PC-3 (cell line): ENCODE measurements at regions not wholly inside any gene's neighbourhood (a gene's known extent, or its start where the extent isn't known, plus 50 kb on each side); places are given as distances from the start of the nearest gene placed in this dataset.

Source experiments
- ATAC-seq: fragments of 200-7000 bp; cut with Tn5 transposase; 2 replicates; pipeline ENCODE4 v1.9.1; 2020; ENCODE audit warnings: mild to moderate bottlenecking, moderate library complexity
- BruUV-seq: library from RNA; stranded (reverse); fragments of 400-500 nt; replicated peaks from 2 replicates; lab custom pipeline; 2021; lab: Mats Ljungman, UMichigan
- CTCF ChIA-PET: fragments of 300-600 bp; sonication (Branson Sonifier 250); formaldehyde crosslinking; loops from one replicate; lab custom pipeline; 2022; ENCODE audit warnings: antibody characterized with exemption; lab: Charles Lee
- POLR2A ChIA-PET: fragments of 300-600 bp; sonication (Branson Sonifier 250); formaldehyde crosslinking; loops from one replicate; lab custom pipeline; 2022; ENCODE audit warnings: antibody characterized with exemption; ENCODE audit not compliant: unreplicated experiment; lab: Charles Lee
- DNase-seq: peaks from one replicate; pipeline ENCODE4 v3.0.0-alpha.2; 2015
- H2AFZ ChIP-seq: fragments of 300-600 bp; sonication (generic); 2 replicates; pipeline ENCODE4 v1.6.0; 2016; ENCODE audit warnings: antibody characterized with exemption, low read length
- H3F3A ChIP-seq: fragments of 300-600 bp; sonication (generic); one replicate; pipeline ENCODE4 v1.6.0; 2017; ENCODE audit warnings: antibody characterized with exemption, low read length, control low read depth, mild to moderate bottlenecking; ENCODE audit not compliant: unreplicated experiment
- H3K27ac ChIP-seq: fragments of 300-600 bp; sonication (generic); 2 replicates; pipeline ENCODE4 v1.5.1; 2016; ENCODE audit warnings: mild to moderate bottlenecking, low read length
- H3K27me3 ChIP-seq: fragments of 300-600 bp; sonication (generic); 2 replicates; pipeline ENCODE4 v1.6.1; 2016; ENCODE audit warnings: low read length, mixed read lengths
- H3K36me3 ChIP-seq: fragments of 300-600 bp; sonication (generic); 2 replicates; pipeline ENCODE4 v1.6.1; 2016; ENCODE audit warnings: low read depth, mixed run types, low read length, mixed read lengths
- H3K4me1 ChIP-seq: fragments of 300-600 bp; sonication (generic); 2 replicates; pipeline ENCODE4 v1.5.1; 2016; ENCODE audit warnings: low read length; ENCODE audit not compliant: insufficient read depth
- H3K4me2 ChIP-seq: fragments of 300-600 bp; sonication (generic); 2 replicates; pipeline ENCODE4 v1.6.0; 2016; ENCODE audit warnings: low read length
- H3K4me3 ChIP-seq: fragments of 300-600 bp; sonication (generic); 2 replicates; pipeline ENCODE4 v1.5.1; 2016; ENCODE audit warnings: mild to moderate bottlenecking, low read length, mixed read lengths
- H3K79me2 ChIP-seq: fragments of 300-600 bp; sonication (generic); 2 replicates; pipeline ENCODE4 v1.6.1; 2017; ENCODE audit warnings: low read length, mixed read lengths
- H3K9ac ChIP-seq: fragments of 300-600 bp; sonication (generic); 2 replicates; pipeline ENCODE4 v1.6.0; 2016; ENCODE audit warnings: mild to moderate bottlenecking, low read length
- H3K9me2 ChIP-seq: fragments of 300-600 bp; sonication (generic); replicated peaks from 2 replicates; pipeline ENCODE4 v1.6.1; 2016; ENCODE audit warnings: mixed run types, low read length, mixed read lengths
- H3K9me3 ChIP-seq: fragments of 300-600 bp; sonication (generic); 2 replicates; pipeline ENCODE4 v1.6.1; 2016; ENCODE audit warnings: low read length, mixed read lengths
- H4K20me1 ChIP-seq: fragments of 300-600 bp; sonication (generic); 2 replicates; pipeline ENCODE4 v1.6.1; 2016; ENCODE audit warnings: low read length, mixed read lengths
- CTCF ChIP-seq: fragments of 300-600 bp; sonication (generic); conservative IDR thresholded peaks from 2 replicates; pipeline ENCODE4 v1.5.1; 2017; ENCODE audit warnings: antibody characterized with exemption, low read depth, mild to moderate bottlenecking, low read length
- EZH2 ChIP-seq: fragments of 300-600 bp; sonication (generic); IDR thresholded peaks from one replicate; pipeline ENCODE4 v1.6.1; 2017; ENCODE audit warnings: antibody characterized with exemption, mild to moderate bottlenecking, low read length; ENCODE audit not compliant: unreplicated experiment
- EZH2phosphoT487 ChIP-seq: fragments of 300-600 bp; sonication (generic); IDR thresholded peaks from 2 replicates; pipeline ENCODE4 v1.6.1; 2018; ENCODE audit warnings: mild to moderate bottlenecking, antibody characterized with exemption, low read length, borderline replicate concordance
- intact Hi-C: fragments of 100-400 bp; cut with micrococcal nuclease; formaldehyde crosslinking; loops from 2 replicates; pipeline ENCODE4 v1.9.0; 2023

- Histone ChIP-seq H3K4me2 (no peak overlapping the region), H3K27me3 (no peaks in the 10 kb centered on the region), H3K27ac (no peak overlapping the region), H2AFZ (no peak overlapping the region), H4K20me1 (no peaks in the 10 kb centered on the region), H3K9ac (no peak overlapping the region), H3K79me2 (no peaks in the 10 kb centered on the region), H3K9me2 (no peaks in the 10 kb centered on the region), H3K4me3 (no peak overlapping the region), H3K4me1 (no peaks in the 10 kb centered on the region), H3K36me3 (no peaks in the 10 kb centered on the region), H3K9me3 (no peaks in the 10 kb centered on the region), H3F3A (no peaks in the 10 kb centered on the region)
- no peak for TF ChIP-seq EZH2
- no peak for TF ChIP-seq CTCF
- TF ChIP-seq EZH2phosphoT487 = no peak
- no peak for ATAC-seq
- ChIA-PET CTCF (no interaction called here), POLR2A (no interaction called here)
- no TSS peak for BruUV-seq
- DNase-seq = no peak
- intact Hi-C loops = no loop called here
Measured at GRCh38 chr5:62935660-62936059, 357.0 kb downstream of the LRRC70 start.

- TF ChIP-seq CTCF = no peak
- no peak for TF ChIP-seq EZH2phosphoT487
- TF ChIP-seq EZH2 = no peak
- no peaks in the 10 kb centered on the region for H4K20me1 ChIP-seq
- H3K27me3 ChIP-seq = no peaks in the 10 kb centered on the region
- H3K9me2 ChIP-seq = no peaks in the 10 kb centered on the region
- DNase-seq (no peak), ATAC-seq (no peak)
- no peak overlapping the region for H3K4me3 ChIP-seq
- H3K79me2 ChIP-seq = no peaks in the 10 kb centered on the region
- no peak overlapping the region for H2AFZ ChIP-seq
- no TSS peak for BruUV-seq
- CTCF ChIA-PET = no interaction called here
- no peaks in the 10 kb centered on the region for H3F3A ChIP-seq
- POLR2A ChIA-PET = no interaction called here
- no peaks in the 10 kb centered on the region for H3K9me3 ChIP-seq
- no peaks in the 10 kb centered on the region for H3K4me1 ChIP-seq
- intact Hi-C loops = no loop called here
- no peak overlapping the region for H3K9ac ChIP-seq
- H3K27ac ChIP-seq = no peak overlapping the region
- H3K4me2 ChIP-seq = no peak overlapping the region
- no peaks in the 10 kb centered on the region for H3K36me3 ChIP-seq
Measured at GRCh38 chr5:62934319-62934718, 355.7 kb downstream of the LRRC70 start.

GRCh38 chr5:62933261-62933660 is 354.6 kb downstream of the LRRC70 start:
- no peaks in the 10 kb centered on the region for H3K4me1 ChIP-seq
- ChIA-PET CTCF (no interaction called here), POLR2A (no interaction called here)
- no peak overlapping the region for H3K4me3 ChIP-seq
- no peak overlapping the region for H3K4me2 ChIP-seq
- no peaks in the 10 kb centered on the region for H3K36me3 ChIP-seq
- no peak for DNase-seq
- H2AFZ ChIP-seq = no peak overlapping the region
- intact Hi-C loops = no loop called here
- no peak overlapping the region for H3K9ac ChIP-seq
- H3F3A ChIP-seq = no peaks in the 10 kb centered on the region
- no peak for ATAC-seq
- no peaks in the 10 kb centered on the region for H3K27me3 ChIP-seq
- H3K79me2 ChIP-seq = no peaks in the 10 kb centered on the region
- no peaks in the 10 kb centered on the region for H3K9me3 ChIP-seq
- no peak overlapping the region for H3K27ac ChIP-seq
- no peaks in the 10 kb centered on the region for H4K20me1 ChIP-seq
- TF ChIP-seq CTCF = no peak
- no peak for TF ChIP-seq EZH2phosphoT487
- TF ChIP-seq EZH2 = no peak
- no TSS peak for BruUV-seq
- no peaks in the 10 kb centered on the region for H3K9me2 ChIP-seq
